ENCODE measurements at regions not wholly inside any gene's neighbourhood (a gene's known extent, or its start where the extent isn't known, plus 50 kb on each side); places are given as distances from the start of the nearest gene placed in this dataset.

GRCh38 chr5:163978897-163979296 is 473.5 kb downstream of the MAT2B start:
- no peaks in the 10 kb centered on the region for H3K9me3 ChIP-seq (ENCODE audit: control insufficient read depth, low read length)
- H3K4ac ChIP-seq (ENCODE audit: low read depth in 1 of 2, low read length in 2 of 2): no peak overlapping the region
- no peak for DNase-seq
- no peak overlapping the region for H3K23ac ChIP-seq (ENCODE audit: low read length in 2 of 2)
- no peak overlapping the region for H3K9ac ChIP-seq (ENCODE audit: low read length)
- H2AK5ac ChIP-seq (ENCODE audit: low read length, severe bottlenecking): no peak overlapping the region
- H3K4me1 ChIP-seq (ENCODE audit: control insufficient read depth, insufficient read depth, low read depth, low read length): no peaks in the 10 kb centered on the region
- H3K27ac ChIP-seq (ENCODE audit: low read length, poor library complexity, severe bottlenecking): no peak overlapping the region
- H2BK12ac ChIP-seq (ENCODE audit: low read length in 2 of 2): no peak overlapping the region
- H3K27me3 ChIP-seq (ENCODE audit: control insufficient read depth in 1 of 2, insufficient read depth in 1 of 2, low read length in 2 of 2): no peaks in the 10 kb centered on the region
- no peak overlapping the region for H2BK5ac ChIP-seq (ENCODE audit: low read depth, low read length, poor library complexity, severe bottlenecking)
- no peak overlapping the region for H3K14ac ChIP-seq (ENCODE audit: low read length in 2 of 2)
- no peak overlapping the region for H2BK15ac ChIP-seq (ENCODE audit: low read depth, poor library complexity, severe bottlenecking)
- H2AFZ ChIP-seq (ENCODE audit: low read depth, low read length): no peak overlapping the region
- no peak overlapping the region for H3K4me2 ChIP-seq (ENCODE audit: low read length, poor library complexity, severe bottlenecking)
- 54% methylated on average over 5 of the region's 5 CpGs for WGBS
- no peak overlapping the region for H4K8ac ChIP-seq (ENCODE audit: low read length)
- H3K36me3 ChIP-seq (ENCODE audit: control insufficient read depth in 1 of 2, insufficient read depth in 2 of 2, low read depth in 1 of 2, low read length in 2 of 2): no peaks in the 10 kb centered on the region
- H3K18ac ChIP-seq (ENCODE audit: low read depth in 1 of 2, low read length in 2 of 2): no peak overlapping the region
- H3K4me3 ChIP-seq (ENCODE audit: insufficient read depth in 1 of 2, low read depth in 1 of 2, low read length in 2 of 2): no peak overlapping the region
- no peaks in the 10 kb centered on the region for H3K79me1 ChIP-seq (replicated peaks; ENCODE audit: low read length, poor library complexity, severe bottlenecking)
- no peak overlapping the region for H4K91ac ChIP-seq (ENCODE audit: low read length)
- no peak overlapping the region for H2BK120ac ChIP-seq (ENCODE audit: low read depth, low read length)

GRCh38 chr5:163988566-163988965 is 483.1 kb downstream of the MAT2B start:
- H3K27me3 ChIP-seq (ENCODE audit: control insufficient read depth in 1 of 2, insufficient read depth in 1 of 2, low read length in 2 of 2): no peaks in the 10 kb centered on the region
- no peaks in the 10 kb centered on the region for H3K4me1 ChIP-seq (ENCODE audit: control insufficient read depth, insufficient read depth, low read depth, low read length)
- H4K91ac ChIP-seq (ENCODE audit: low read length): no peak overlapping the region
- no peak overlapping the region for H2AFZ ChIP-seq (ENCODE audit: low read depth, low read length)
- H3K36me3 ChIP-seq (ENCODE audit: control insufficient read depth in 1 of 2, insufficient read depth in 2 of 2, low read depth in 1 of 2, low read length in 2 of 2): no peaks in the 10 kb centered on the region
- H3K79me1 ChIP-seq (replicated peaks; ENCODE audit: low read length, poor library complexity, severe bottlenecking): no peaks in the 10 kb centered on the region
- H2AK5ac ChIP-seq (ENCODE audit: low read length, severe bottlenecking): no peak overlapping the region
- H3K4me2 ChIP-seq (ENCODE audit: low read length, poor library complexity, severe bottlenecking): no peak overlapping the region
- no peaks in the 10 kb centered on the region for H3K9me3 ChIP-seq (ENCODE audit: control insufficient read depth, low read length)
- WGBS: 64% methylated on average over 2 of the region's 4 CpGs
- no peak overlapping the region for H2BK120ac ChIP-seq (ENCODE audit: low read depth, low read length)
- no peak overlapping the region for H2BK15ac ChIP-seq (ENCODE audit: low read depth, poor library complexity, severe bottlenecking)
- H3K23ac ChIP-seq (ENCODE audit: low read length in 2 of 2): no peak overlapping the region
- no peak overlapping the region for H3K4ac ChIP-seq (ENCODE audit: low read depth in 1 of 2, low read length in 2 of 2)
- no peak for DNase-seq
- H2BK5ac ChIP-seq (ENCODE audit: low read depth, low read length, poor library complexity, severe bottlenecking): no peak overlapping the region
- H3K14ac ChIP-seq (ENCODE audit: low read length in 2 of 2): no peak overlapping the region
- no peak overlapping the region for H3K9ac ChIP-seq (ENCODE audit: low read length)
- no peak overlapping the region for H4K8ac ChIP-seq (ENCODE audit: low read length)
- H3K27ac ChIP-seq (ENCODE audit: low read length, poor library complexity, severe bottlenecking): no peak overlapping the region
- H3K18ac ChIP-seq (ENCODE audit: low read depth in 1 of 2, low read length in 2 of 2): no peak overlapping the region
- H3K4me3 ChIP-seq (ENCODE audit: insufficient read depth in 1 of 2, low read depth in 1 of 2, low read length in 2 of 2): no peak overlapping the region
- H2BK12ac ChIP-seq (ENCODE audit: low read length in 2 of 2): no peak overlapping the region

- Histone ChIP-seq H3K9me3 (ENCODE audit: control insufficient read depth, low read length) (no peaks in the 10 kb centered on the region), H3K23ac (ENCODE audit: low read length in 2 of 2) (no peak overlapping the region), H4K8ac (ENCODE audit: low read length) (no peak overlapping the region), H2BK15ac (ENCODE audit: low read depth, poor library complexity, severe bottlenecking) (no peak overlapping the region), H2AFZ (ENCODE audit: low read depth, low read length) (no peak overlapping the region), H2BK5ac (ENCODE audit: low read depth, low read length, poor library complexity, severe bottlenecking) (no peak overlapping the region), H3K9ac (ENCODE audit: low read length) (no peak overlapping the region), H2BK12ac (ENCODE audit: low read length in 2 of 2) (no peak overlapping the region), H3K18ac (ENCODE audit: low read depth in 1 of 2, low read length in 2 of 2) (no peak overlapping the region), H3K4me2 (ENCODE audit: low read length, poor library complexity, severe bottlenecking) (no peak overlapping the region), H2AK5ac (ENCODE audit: low read length, severe bottlenecking) (no peak overlapping the region), H3K14ac (ENCODE audit: low read length in 2 of 2) (no peak overlapping the region), H3K4me1 (ENCODE audit: control insufficient read depth, insufficient read depth, low read depth, low read length) (no peaks in the 10 kb centered on the region), H3K27me3 (ENCODE audit: control insufficient read depth in 1 of 2, insufficient read depth in 1 of 2, low read length in 2 of 2) (no peaks in the 10 kb centered on the region), H3K27ac (ENCODE audit: low read length, poor library complexity, severe bottlenecking) (no peak overlapping the region), H3K4me3 (ENCODE audit: insufficient read depth in 1 of 2, low read depth in 1 of 2, low read length in 2 of 2) (no peak overlapping the region), H3K4ac (ENCODE audit: low read depth in 1 of 2, low read length in 2 of 2) (no peak overlapping the region), H2BK120ac (ENCODE audit: low read depth, low read length) (no peak overlapping the region), H3K36me3 (ENCODE audit: control insufficient read depth in 1 of 2, insufficient read depth in 2 of 2, low read depth in 1 of 2, low read length in 2 of 2) (no peaks in the 10 kb centered on the region), H4K91ac (ENCODE audit: low read length) (no peak overlapping the region), H3K79me1 (replicated peaks; ENCODE audit: low read length, poor library complexity, severe bottlenecking) (no peaks in the 10 kb centered on the region)
- WGBS: 87% methylated on average over 6 of the region's 6 CpGs
- no peak for DNase-seq
Measured at GRCh38 chr5:163993126-163993525, 487.7 kb downstream of the MAT2B start.

GRCh38 chr5:163995206-163995605 is 489.8 kb downstream of the MAT2B start:
- no peak overlapping the region for H2BK5ac ChIP-seq (ENCODE audit: low read depth, low read length, poor library complexity, severe bottlenecking)
- no peak overlapping the region for H4K8ac ChIP-seq (ENCODE audit: low read length)
- no peak overlapping the region for H3K23ac ChIP-seq (ENCODE audit: low read length in 2 of 2)
- WGBS: 98% methylated on average over 2 of the region's 4 CpGs
- no peaks in the 10 kb centered on the region for H3K27me3 ChIP-seq (ENCODE audit: control insufficient read depth in 1 of 2, insufficient read depth in 1 of 2, low read length in 2 of 2)
- no peak overlapping the region for H2BK15ac ChIP-seq (ENCODE audit: low read depth, poor library complexity, severe bottlenecking)
- no peak overlapping the region for H3K4ac ChIP-seq (ENCODE audit: low read depth in 1 of 2, low read length in 2 of 2)
- H3K14ac ChIP-seq (ENCODE audit: low read length in 2 of 2): no peak overlapping the region
- no peak overlapping the region for H3K9ac ChIP-seq (ENCODE audit: low read length)
- H2AK5ac ChIP-seq (ENCODE audit: low read length, severe bottlenecking): no peak overlapping the region
- no peaks in the 10 kb centered on the region for H3K79me1 ChIP-seq (replicated peaks; ENCODE audit: low read length, poor library complexity, severe bottlenecking)
- H2BK120ac ChIP-seq (ENCODE audit: low read depth, low read length): no peak overlapping the region
- no peak overlapping the region for H3K18ac ChIP-seq (ENCODE audit: low read depth in 1 of 2, low read length in 2 of 2)
- no peak overlapping the region for H3K4me2 ChIP-seq (ENCODE audit: low read length, poor library complexity, severe bottlenecking)
- H2BK12ac ChIP-seq (ENCODE audit: low read length in 2 of 2): no peak overlapping the region
- H3K36me3 ChIP-seq (ENCODE audit: control insufficient read depth in 1 of 2, insufficient read depth in 2 of 2, low read depth in 1 of 2, low read length in 2 of 2): no peaks in the 10 kb centered on the region
- no peak overlapping the region for H2AFZ ChIP-seq (ENCODE audit: low read depth, low read length)
- no peaks in the 10 kb centered on the region for H3K4me1 ChIP-seq (ENCODE audit: control insufficient read depth, insufficient read depth, low read depth, low read length)
- H3K9me3 ChIP-seq (ENCODE audit: control insufficient read depth, low read length): no peaks in the 10 kb centered on the region
- DNase-seq: no peak
- no peak overlapping the region for H3K4me3 ChIP-seq (ENCODE audit: insufficient read depth in 1 of 2, low read depth in 1 of 2, low read length in 2 of 2)
- no peak overlapping the region for H4K91ac ChIP-seq (ENCODE audit: low read length)
- H3K27ac ChIP-seq (ENCODE audit: low read length, poor library complexity, severe bottlenecking): no peak overlapping the region
